GM21619 (cell line): ENCODE measurements at regions not wholly inside any gene's neighbourhood (a gene's known extent, or its start where the extent isn't known, plus 50 kb on each side); places are given as distances from the start of the nearest gene placed in this dataset.

Source experiments
- ATAC-seq: cut with Tn5 transposase; IDR thresholded peaks from one replicate; pipeline ENCODE4 v1.9.1; 2021; ENCODE audit not compliant: unreplicated experiment

GRCh38 chr2:148567716-148568115 is 76.8 kb upstream of the EPC2 start:
- ATAC-seq = no peak

DNA sequence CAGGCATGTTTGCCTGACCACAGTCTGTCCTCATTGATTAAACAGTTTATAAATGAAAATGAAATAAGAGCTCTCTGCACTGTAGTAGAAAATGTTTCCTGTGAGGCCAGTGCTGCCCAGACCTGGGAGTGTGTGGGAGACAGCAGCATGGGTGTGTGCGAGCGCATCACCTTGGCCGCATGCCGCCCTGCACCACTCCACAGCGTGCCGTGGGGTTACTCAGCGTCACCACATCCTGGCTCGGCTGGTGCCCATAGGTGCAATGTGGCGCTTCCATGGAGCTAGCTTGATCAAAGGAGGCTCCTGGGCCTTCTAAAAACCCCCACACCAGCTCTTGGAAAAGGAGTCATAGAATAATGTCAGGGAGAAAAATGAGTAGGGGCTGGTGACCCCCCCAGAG is 76.0 kb upstream of the EPC2 start:
- ATAC-seq = no peak

DNA sequence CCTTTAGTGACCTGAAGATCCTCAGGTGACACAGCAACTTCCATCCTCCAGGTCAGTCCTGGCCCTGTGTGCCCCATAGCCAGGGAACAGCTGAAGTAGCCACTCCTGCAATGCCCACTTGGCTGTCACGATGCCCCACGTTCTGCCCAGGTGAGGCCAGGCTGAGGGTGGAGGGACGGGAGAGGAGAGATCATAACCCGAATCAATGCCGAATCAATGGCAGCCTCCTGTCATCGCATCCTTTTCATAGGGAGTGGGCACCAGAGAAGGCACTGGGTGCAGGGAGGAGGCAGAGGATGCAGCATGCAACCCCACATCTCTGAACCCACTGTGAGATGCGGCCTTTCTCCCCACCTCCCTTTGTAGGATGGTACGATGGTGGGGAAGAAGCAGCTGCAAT is 75.3 kb upstream of the EPC2 start:
- no peak for ATAC-seq

DNA sequence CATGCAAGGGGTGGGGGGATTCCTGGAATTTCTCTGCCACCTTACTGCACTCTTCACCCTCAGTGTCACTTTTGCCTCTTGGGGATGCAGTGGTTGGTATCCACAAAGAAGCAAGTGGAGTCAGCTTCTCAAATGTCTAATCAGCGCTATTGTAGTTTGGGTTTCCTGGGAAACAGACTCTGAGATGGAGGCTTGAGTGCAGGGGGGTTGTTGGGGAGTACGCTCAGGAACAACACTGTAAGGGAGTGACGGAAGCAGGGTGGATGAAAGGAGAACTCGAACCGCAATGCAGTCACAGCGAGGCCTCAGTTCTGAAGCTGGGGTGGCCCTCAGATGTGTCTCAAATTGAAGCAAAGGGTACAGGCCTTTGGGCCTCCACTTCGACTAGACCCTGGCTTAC is 73.6 kb upstream of the EPC2 start:
- no peak for ATAC-seq

DNA sequence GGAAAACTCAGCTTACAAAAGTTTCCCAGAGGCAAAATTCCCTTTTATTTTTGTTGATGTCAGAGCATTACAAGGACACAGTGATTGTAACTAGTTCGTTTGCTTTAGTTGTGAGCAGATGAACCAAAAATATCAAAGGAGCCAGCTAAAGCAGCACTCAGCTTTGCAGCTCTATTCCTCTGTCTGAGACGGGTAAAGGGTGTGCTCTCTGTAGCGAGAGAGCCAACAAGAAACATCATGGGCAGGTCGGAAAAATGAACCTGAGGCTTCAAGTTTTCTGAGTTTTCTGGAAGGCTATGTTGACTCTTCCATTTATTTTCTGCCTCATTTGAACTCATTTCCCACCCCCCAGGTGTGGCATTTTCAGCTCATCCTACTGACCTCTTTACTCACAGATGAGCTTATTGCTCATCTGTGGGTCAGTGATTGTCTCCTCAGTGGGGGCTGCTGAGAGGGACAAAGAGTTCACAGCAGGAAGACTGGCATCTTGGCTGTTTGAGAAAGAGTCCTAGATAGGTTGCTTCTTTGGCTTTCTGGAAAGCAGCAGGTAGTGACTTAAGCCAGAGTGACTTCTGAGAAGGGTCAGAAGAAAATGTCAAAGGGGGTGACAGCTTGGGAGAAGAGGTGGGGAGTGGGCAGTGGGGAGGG is 66.6 kb upstream of the EPC2 start:
- no peak for ATAC-seq

- ATAC-seq = peak; percentile 63
These were observed 66.1 kb upstream of the EPC2 start for GRCh38 chr2:148578493-148578884.

DNA sequence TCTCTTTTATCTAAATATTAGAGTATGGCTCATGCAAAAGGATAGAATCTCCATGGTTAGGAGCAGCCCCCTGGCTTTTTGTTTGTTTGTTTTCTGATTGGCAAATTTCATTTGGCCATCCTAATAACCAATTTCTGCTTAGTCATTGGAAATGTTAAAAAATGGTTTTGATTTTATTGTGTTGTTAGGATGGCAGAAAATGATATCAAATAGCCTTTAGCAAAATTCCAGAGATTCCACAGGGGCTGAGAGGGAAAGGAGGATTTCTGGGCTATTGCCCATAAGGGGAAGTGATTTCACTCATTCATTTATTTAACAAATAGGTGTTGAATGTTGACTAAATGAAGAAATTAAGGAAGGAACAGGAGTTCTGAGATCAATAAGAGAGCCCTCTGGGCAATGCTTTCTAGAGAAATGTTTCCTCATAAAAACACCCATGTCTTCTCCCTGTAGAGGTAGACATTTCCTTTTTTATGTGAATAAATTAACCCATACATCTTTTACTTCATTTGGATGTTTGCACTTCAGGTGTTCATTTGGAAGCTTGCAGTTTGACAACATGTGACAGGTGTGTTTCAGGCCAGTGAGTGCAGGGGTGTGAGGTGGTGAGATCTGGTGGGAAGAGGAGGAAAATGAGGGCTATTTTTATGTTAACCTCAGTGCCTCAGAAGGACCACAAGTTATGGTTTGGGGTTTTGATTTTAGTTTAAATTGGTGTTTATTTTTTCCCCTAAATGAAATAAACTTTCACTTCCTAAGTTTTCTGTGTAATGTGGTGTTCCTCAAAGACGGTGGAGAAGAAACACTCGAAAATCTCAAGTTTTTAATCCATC is 61.7 kb upstream of the EPC2 start:
- ATAC-seq = no peak

GRCh38 chr2:148585696-148586095 is 58.9 kb upstream of the EPC2 start:
- no peak for ATAC-seq

- no peak for ATAC-seq
These were observed 57.9 kb upstream of the EPC2 start for GRCh38 chr2:148586522-148587128.

- ATAC-seq = no peak
These were observed 53.9 kb upstream of the EPC2 start for GRCh38 chr2:148590612-148591011.

DNA sequence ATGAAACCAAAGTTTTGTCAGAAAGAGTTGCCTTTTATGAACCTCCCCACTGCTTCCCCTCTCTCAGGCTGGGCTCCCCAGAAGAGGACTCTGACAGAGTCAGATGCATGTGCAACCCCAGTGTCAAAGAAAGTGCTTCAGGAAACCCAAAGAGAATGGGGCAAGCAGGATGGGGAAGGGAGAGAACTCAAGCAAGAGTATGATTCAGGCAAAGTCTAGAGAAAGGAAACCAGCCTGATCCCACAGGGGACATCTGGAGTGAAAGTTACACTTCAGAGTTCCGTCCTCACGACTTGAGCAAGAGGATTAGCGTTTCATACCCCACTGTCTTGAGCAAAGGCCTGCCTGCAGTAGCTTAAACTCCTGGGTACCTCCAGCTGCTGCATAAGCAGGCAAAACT is 51.8 kb upstream of the EPC2 start:
- ATAC-seq = no peak

- ATAC-seq = no peak
These were observed 51.1 kb upstream of the EPC2 start for GRCh38 chr2:148593421-148593820.

- ATAC-seq = no peak
These were observed 50.3 kb upstream of the EPC2 start for GRCh38 chr2:148594216-148594615.
